GM19239 (cell line): ENCODE measurements at regions not wholly inside any gene's neighbourhood (a gene's known extent, or its start where the extent isn't known, plus 50 kb on each side); places are given as distances from the start of the nearest gene placed in this dataset.
A peak's percentile ranks its signal among the peaks of the same experiment; 100 is the strongest.

Experiments used
- DNase-seq: peaks from one replicate; pipeline ENCODE4 v3.0.0; 2011; ENCODE audit warnings: low spot score; ENCODE audit not compliant: insufficient read length
- FAIRE-seq: peaks from 2 replicates; lab custom pipeline; 2011; peaks lifted over from hg19 to GRCh38; lab: Jason Lieb, UNC

DNA sequence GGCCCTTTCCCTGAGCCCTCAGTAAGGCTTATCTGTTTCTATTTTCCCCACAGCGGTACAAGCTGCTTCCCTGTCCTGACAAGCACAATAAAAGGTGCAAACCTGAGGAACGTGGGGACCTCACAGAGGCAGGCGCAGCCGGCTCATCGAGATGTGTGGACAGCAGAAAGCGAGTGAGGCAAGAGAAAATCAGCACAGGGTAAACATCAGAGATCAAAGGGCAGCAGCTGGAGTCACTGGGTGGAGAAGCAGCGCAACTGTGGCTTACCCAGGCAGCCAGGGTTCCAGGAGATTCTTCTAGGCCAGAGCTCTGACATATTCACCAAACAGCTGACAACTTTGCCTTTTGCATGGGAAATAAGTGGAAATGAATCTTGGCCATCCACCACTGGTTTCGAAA, 212.6 kb downstream of the WDR11 start:
- FAIRE-seq (no peak), DNase-seq (no peak)

DNA sequence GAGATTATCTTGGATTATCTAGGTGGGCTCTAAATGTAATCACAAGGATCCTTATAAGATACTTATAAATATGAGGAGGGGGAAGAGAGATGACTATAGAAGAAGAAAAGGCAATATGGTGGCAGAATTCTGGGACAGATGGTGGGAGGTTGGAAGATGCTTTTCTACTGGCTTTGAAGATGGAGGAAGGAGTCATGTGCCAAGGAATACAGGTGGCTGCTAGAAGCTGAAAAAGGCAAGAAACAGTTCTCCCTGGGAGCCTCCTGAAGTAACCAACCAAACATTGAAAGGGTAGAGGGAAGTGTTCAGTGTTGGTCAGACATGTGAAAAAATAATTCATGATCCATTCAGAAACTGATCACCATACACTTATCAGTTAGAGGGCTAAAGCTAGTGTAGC, 213.3 kb downstream of the WDR11 start:
- FAIRE-seq, result no peak

DNA sequence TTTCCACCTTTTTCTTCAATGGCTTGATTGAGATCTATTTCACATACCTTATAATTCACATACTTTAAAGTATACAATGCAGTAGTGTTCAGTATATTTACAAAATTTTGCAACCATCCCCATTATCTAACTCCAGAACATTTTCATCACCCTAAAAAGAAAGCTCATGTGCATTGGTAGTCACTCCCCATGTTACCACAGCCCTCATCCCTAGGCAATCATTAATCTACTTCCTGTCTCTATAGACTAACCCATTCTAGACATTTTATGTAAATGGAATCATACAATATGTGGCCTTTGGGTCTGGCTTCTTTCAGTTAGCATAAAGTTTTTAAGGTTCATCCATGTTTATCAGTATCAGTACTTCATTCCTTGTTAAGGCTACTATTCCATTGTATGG, 214.2 kb downstream of the WDR11 start:
- DNase-seq, result peak; percentile 9
- FAIRE-seq, result no peak

More for the DNA sequence above, 213.3 kb downstream of the WDR11 start:
- no peak for DNase-seq

DNA sequence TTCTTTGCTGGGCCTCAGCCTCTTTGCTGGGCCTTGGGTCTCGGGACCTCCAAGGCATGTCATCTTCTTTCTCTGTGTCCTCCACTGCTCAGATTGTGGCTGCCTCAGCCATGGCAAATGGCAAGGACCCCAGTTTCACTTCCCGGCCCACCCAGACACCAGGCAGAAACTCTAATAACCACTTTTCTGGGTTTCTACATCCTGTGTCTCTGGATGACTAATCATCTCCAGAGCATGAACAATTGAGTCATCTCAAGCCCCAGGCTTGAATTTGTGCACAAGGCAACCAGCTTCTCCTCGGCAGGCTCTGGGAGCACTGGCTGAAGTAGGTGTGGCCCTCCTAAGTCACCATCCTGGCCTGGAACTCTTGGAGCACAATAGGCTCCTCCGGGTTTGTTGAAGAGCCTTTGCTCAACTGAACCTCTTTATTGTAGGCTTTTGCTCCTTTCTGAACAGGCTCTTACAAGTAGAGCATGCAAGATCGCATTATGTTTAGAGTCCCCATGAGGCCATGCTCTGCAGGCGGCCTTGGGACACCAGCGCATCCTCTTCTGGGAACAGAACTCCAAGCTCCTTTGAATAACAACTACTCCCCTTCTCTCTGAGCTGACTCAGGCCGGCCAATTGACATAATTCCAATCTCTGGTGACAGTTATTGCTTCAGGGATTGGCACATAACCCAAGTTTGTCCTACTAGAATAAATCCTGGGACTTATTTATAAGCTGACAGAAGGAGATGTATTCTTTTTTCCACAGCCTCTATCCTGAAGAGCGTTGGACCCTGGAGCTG, 218.1 kb downstream of the WDR11 start:
- FAIRE-seq (peak; percentile 70), DNase-seq (peak; percentile 13)

DNA sequence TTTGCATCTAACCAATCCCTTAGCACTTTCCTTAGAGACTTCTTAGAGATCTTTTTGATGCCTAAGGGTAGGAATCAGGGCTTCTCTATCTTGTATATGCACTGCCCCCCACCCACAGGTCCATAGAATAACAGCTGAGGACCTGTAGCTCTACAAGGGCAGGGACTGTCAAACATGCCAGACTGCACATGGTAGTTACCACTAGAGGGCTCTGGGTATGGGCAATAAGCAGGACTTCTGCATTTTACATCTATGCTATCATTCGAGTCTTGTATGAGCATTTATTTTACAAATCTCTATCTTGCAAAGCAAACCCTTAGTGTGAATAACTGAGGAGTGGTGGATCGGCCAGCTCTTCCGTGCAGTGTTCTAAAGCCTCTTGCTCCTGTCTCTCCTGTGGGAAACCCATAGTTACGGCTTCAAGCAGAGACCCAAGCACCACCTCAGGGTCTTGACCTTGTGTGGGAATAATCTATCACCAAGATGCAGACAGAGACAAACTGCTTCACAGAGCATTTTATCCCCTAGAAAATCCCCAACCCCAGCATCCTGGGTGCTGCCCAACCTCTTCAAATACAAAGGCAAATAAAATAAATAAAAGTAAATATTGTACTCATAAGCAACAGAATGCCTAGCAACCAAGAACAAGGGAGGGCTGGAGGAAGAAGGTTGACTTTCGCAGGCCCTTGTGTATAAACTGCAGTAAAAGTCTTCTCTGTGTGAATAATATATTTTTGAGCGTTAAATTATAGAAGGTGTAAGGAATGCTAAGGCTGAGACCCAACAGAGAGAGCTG, 219.3 kb downstream of the WDR11 start:
- no peak for DNase-seq

DNA sequence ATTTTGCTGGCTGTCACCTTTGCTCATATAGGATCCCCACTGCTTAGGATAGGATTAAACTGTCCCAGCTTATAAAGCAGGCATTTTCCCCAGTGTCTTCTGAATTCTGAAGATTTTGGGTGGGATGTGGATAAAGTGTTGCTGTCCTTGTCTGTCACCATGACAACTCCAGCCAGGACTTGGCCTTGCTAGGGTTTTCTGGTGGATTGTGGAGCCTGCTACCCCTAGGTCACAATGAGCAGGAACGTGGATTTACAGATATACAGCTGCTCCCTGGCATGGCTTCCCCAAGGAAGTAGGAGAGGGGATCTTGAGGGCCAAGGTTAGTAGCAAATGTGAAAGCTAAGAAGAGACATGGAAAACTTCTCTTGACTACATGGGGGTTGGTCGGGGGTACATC, 220.7 kb downstream of the WDR11 start:
- FAIRE-seq (no peak), DNase-seq (no peak)

More for the DNA sequence above, 219.3 kb downstream of the WDR11 start:
- FAIRE-seq, result no peak

DNA sequence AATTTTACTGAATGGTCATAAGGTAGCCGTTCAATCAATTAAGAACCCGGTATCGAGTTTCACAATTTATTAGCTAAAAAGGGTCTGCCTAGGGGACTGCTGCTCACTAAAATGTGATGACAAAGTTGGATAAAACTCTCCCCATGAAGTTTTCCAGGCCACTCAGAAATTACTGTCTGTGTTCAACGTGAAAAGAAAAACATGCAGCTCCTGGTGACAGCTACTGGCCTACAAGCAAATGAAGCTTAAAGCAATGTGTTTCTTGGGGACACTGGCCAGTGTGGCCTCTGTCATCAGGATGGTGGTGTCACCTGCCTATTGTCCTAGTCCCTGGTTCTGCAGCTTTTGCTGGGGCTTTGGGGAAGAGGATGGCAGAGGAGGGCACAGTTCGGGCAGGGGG, 222.6 kb downstream of the WDR11 start:
- DNase-seq (no peak), FAIRE-seq (no peak)

DNA sequence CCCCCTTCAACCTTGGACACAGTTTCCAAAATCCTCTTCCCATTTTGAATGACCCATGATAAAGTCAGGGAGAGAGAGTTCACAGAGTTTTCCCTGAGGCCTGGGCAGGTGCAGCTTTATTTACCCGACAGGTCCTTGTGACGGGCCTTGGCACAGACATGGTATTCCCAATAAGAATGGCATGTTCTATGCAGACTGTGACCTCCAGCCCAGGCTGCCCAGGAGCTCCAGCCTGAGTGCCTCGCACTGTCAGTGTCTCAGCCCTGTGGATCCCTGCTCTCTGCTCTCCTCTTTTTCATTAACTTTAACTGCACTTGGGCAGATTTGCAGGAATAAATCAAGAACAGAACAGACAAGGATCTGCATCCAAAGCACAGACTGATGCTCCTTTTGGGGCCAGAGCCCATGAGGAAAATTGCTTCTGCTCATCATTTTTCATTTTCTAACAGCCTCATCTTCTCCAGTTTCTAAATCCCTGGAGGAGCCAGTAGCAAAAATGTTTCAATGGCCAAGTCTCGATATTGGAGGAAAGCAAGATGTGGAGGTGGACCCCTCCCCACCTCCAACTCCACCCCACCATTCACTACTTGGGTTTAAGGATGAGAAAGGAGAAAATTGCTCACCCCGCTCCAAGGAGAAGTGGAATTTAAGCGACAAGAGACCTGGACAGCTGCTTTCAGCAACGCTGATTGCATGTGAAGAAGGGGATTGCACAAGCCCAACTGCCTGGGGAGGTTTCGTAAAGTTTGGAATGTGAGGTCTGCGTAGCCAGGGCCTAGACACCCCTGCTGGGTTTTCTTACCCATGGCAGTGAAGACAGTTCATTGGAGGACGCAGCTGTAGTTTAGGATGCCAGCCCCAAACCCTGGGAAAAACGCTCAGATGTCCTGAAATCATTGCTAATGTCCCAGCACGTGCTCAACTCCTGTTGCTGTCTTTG, 225.9 kb downstream of the WDR11 start:
- no peak for FAIRE-seq
- no peak for DNase-seq

DNA sequence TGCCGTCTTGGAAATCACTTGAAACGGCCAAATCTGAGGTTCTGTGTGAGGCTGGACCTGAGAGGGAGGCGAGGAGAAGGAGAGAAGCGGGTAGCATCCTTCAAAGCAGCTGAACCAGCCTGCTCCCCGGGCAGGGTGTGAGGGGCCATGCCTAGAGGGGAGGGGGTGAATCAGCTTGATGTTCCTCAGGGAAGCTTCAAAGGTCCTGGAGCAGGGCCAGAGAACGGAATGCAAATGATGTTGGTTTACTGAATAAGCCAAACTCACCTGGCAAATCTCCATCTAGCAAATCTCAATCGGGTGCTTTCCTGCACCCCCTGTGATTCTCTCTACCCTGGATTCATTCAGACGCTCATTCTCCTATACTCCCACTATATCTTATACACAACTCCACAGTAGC, 226.9 kb downstream of the WDR11 start:
- DNase-seq, result no peak
- no peak for FAIRE-seq

DNA sequence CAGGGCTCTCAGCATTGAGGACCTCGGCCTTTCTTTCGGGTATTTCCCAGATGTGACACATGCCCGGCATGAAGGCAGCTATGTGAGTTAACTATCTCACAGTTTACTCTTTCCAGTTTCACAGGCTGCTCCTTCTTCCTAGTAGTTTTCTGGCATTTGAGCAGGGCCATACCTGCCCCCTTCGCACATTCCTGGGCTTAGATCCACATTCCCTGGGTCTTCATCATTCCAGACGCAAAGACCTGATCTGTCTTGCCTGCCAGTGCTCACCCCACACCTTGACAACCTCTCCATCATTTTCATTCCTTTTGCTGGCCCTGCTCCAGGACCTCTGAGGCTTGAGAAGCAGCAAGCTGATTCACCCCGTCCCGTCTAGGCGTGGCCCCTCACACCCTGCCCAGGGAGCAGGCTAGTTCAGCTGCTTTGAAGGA, 227.5 kb downstream of the WDR11 start:
- DNase-seq (no peak), FAIRE-seq (no peak)

DNA sequence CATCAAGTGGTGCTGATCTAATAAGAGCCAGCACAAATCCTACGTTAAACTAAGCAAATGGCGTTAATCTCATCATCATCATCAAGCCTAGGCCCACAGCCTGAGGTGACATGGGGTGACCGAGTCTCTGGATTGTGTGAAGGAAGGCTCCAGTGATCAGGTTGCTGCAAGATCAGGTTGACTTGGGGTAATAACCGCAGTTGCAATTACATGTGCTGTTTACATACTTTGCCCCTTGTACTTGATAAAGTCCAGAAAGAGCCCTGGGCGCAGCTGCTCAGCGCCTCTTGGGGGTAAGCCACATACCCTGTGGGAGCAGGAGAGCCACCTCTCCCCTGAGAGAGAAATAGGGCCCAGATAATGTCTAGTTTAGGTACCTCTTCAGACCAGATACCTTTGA, 228.1 kb downstream of the WDR11 start:
- DNase-seq (no peak), FAIRE-seq (no peak)

DNA sequence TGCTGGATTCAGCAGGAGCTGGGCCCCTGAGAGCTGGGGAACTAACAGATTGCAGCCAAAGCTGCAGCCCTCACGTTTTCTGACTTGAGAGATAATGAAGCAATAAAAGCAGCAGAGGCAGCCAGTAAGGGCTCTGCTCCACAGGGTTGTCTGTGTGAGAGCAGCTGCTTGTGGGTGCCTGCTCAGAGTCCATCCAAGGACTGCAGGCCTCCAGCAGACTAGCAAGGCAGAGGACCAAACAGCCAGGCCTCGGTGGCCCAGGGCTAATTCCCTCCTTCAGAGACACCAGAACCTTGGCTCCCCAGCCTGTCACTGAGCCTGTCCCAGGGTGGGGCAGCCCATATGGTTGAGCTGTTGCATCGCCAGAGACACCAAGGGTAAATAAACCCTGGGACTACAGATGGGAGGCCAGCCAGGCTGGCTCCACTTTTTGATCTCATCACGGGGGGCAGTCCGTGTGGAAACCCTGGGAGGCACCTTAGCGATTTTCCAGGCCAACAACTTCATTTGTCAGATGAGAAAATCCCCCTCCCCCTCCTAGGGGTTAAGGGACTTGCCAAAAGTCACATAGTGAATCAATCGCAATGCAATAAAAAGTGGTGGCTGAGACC, 229.2 kb downstream of the WDR11 start:
- DNase-seq (no peak), FAIRE-seq (no peak)

DNA sequence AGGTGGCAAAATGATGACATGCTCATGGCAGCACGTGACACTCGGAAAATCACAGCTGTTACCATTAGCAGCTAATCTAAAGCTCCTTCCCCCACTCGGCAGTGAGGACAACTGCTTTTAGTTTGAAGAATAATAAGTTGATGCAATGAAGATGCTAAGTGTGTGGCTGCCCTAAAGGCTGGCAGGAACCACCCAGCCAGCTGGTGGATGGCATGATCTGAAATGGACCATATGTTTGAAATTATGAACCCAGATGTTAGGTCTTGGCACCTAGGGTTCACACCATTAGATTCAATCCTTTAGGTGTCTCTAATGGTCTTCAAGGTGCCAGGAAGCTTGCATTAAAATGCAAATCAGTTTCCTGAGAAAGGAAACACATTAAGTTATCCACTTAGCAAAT, 230.1 kb downstream of the WDR11 start:
- FAIRE-seq (no peak), DNase-seq (no peak)

DNA sequence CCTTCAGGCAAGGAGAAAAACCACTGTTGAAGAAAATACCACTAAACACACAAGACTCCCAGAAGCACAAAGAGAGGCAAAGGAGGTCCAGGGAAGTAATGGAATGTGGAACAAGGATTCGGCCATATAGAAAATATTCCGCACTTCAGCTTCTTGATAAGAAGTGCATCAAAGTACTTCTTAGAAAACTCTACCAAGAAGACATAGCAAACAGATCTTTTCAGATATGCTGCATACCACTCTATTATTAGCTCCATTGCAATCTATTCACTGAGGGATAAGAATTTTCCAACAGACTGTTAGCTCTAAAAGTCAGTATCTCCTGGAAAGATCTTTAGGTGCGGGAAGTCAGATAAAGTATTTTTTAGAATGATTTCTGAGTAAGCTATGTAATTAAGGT, 231.8 kb downstream of the WDR11 start:
- no peak for DNase-seq
- FAIRE-seq, result no peak

DNA sequence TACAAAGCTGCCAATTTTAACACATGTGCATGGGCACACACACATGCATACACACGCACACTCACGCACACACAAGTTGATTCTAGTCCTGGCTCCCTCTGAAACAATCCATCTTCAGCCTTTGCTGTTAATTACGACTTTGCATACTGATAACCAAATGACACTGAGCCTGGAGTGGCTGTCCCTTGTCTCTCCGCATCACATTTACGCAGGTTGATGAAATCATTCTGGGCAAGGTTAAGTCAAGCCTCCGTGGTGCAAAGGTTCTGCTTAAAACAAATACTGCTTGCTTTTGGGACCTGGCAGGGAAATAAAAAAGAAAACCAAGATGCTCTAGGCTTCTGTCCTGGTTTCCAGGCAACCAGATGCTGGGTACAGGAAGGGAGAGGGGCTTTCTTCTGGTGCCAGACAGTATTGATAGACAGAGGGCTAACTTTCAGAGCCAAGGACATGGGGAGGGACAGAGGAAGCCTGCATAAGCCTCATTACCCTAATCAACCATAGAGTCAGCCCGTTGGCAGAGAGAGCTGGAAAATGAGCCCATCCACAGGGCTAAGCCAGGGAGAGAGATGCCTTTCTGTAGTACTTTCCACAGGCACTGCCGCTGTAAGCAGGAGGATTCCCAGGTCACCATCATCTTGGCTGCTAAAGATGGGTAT, 233.0 kb downstream of the WDR11 start:
- FAIRE-seq, result no peak
- DNase-seq, result no peak

DNA sequence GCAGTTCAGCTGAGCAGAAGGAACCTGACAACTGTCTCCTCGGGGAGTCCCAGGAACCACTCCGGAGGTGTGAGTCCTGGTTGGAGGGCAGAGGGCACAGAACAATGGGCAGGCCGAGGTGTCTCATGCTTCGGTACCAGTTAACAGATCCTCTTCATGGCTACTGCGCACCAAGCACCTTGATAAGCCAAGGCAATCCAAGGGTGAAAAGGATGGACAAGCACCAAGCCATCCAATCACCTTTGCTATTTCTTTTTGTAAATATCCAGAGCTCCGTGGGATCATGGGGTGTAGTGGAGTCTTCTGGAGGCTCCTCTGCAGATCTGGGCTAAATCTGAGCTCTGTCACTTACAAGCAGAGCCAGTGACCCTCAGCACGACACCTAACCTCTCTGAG, 233.5 kb downstream of the WDR11 start:
- FAIRE-seq, result no peak
- no peak for DNase-seq

DNA sequence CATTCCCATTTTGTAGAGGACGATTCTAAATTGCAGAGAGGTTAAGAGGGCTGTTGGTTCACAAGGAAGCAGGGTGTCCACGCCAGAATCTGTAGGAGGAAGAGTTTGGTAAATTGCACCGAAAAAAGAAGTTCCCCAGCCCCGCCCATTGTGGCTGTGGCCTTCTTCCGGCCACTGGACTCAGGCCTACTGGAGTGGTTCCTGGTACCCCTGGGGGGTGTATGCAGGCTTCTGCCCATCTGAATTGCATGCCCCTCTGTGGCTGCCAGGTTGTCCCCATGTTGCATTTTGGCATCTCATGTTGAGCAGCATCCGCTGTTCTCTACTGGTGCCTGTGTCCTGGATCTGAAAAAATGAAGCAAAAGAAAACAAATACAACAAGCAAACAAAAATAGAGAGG, 234.2 kb downstream of the WDR11 start:
- FAIRE-seq, result no peak

DNA sequence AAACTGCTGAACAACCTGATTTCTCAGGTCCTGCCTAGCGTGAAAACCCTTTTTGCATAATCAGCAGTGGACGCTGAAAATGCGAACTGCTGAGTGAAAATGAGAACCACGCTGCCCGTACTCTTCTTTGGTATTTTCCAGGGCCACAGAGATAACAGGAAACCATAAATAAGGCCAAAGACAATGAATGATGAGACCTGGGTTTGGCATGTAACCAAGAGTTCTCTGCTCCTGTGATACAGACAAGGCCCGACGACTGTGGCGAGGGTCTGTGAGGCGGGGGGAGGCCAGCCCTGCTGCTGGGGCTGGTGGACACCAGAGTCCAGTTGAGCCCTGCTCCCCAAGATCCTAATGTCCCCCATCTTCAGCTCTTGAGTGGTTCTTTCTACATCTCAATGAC, 236.0 kb downstream of the WDR11 start:
- DNase-seq, result no peak
- no peak for FAIRE-seq

More for the DNA sequence above, 234.2 kb downstream of the WDR11 start:
- DNase-seq, result no peak

DNA sequence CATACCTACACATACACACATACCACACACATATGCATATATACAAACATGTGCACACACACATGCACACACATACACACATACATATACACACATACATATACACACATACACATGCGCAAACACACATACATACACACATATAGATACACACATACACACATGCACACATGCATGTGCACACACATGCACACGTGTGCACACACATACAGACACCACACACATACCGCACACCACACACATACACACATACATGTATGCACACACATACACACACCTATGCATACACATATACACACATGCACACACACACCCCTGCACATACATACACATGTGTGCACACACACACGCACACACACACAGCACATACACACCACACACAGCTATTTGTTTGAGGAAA, 236.5 kb downstream of the WDR11 start:
- FAIRE-seq (no peak), DNase-seq (no peak)

DNA sequence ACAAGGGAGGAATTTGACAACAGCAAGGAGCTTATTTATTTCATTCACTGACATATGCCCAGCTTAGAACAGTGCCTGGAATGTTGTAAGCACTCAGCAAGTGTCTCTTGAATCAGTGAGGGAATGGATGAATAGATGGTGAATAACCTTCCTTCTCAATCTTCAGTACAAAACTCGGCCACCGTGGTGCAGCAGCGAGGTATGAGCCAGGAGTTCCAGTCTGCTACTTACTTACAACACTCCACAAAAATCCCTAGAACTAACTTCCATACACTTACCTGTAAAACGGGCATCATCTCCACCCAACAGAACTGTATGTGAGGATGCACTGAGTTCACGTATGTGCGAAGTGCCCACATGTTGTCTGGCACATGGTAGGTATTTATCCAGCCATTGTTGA, 237.4 kb downstream of the WDR11 start:
- FAIRE-seq (no peak), DNase-seq (no peak)
